Endothelial cell of umbilical vein (primary cell): ENCODE measurements at regions not wholly inside any gene's neighbourhood (a gene's known extent, or its start where the extent isn't known, plus 50 kb on each side); places are given as distances from the start of the nearest gene placed in this dataset.

Experiments
- CTCF ChIP-seq, 2 donors: IDR thresholded peaks; 1 replicate in 1 of 2; 2 replicates in 1 of 2; pipeline ENCODE4 v1.5.1; 2011; ENCODE audit warnings: low read length in 2 of 2, mild to moderate bottlenecking in 2 of 2, moderate library complexity in 2 of 2, control low read depth in 1 of 2, inconsistent platforms in 1 of 2, low read depth in 1 of 2; ENCODE audit not compliant: insufficient read depth in 1 of 2; ENCODE audit errors: extremely low read depth in 1 of 2
- EZH2 ChIP-seq: IDR thresholded peaks from 2 replicates; pipeline ENCODE4 v1.6.1; 2012; ENCODE audit warnings: borderline replicate concordance, low read depth, mild to moderate bottlenecking, moderate library complexity, low read length, inconsistent platforms; ENCODE audit not compliant: severe bottlenecking
- FOS ChIP-seq: IDR thresholded peaks from 2 replicates; pipeline ENCODE4 v1.6.1; 2011; ENCODE audit warnings: mild to moderate bottlenecking, low read length, moderate library complexity, borderline replicate concordance; ENCODE audit not compliant: insufficient read depth
- GATA2 ChIP-seq: IDR thresholded peaks from 2 replicates; pipeline ENCODE4 v1.7.0; 2011; ENCODE audit warnings: low read depth, mild to moderate bottlenecking, moderate library complexity, mixed read lengths, low read length; ENCODE audit not compliant: insufficient read length, insufficient read depth
- MYC ChIP-seq: IDR thresholded peaks from one replicate; pipeline ENCODE4 v1.6.1; 2011; ENCODE audit warnings: mild to moderate bottlenecking, low read depth, low read length
- POLR2A ChIP-seq: IDR thresholded peaks from 2 replicates; pipeline ENCODE4 v1.6.1; 2012; ENCODE audit warnings: low read depth, mild to moderate bottlenecking, control low read depth, low read length
- POLR2AphosphoS5 ChIP-seq: IDR thresholded peaks from 2 replicates; pipeline ENCODE4 v1.6.1; 2012; ENCODE audit warnings: low read depth, mild to moderate bottlenecking, control low read depth, low read length, moderate library complexity; ENCODE audit not compliant: insufficient read depth
- TF ChIP-seq, protein P1 (sequence below): IDR thresholded peaks from 2 replicates; pipeline ENCODE4 v1.6.1; 2011; ENCODE audit not compliant: insufficient read depth, insufficient read length

GRCh38 chr1:88149686-88150085 lies 534.4 kb upstream of the PKN2 start:
- TF ChIP-seq POLR2AphosphoS5 (no peak), CTCF (IDR thresholded peaks at IDR 0.05; ENCODE audit: extremely low read depth in 1 of 2, insufficient read depth in 1 of 2, low read depth in 1 of 2, low read length in 2 of 2) (no peak), MYC (no peak), POLR2A (no peak), FOS (no peak), GATA2 (no peak), EZH2 (no peak)
- TF ChIP-seq, protein P1, sequence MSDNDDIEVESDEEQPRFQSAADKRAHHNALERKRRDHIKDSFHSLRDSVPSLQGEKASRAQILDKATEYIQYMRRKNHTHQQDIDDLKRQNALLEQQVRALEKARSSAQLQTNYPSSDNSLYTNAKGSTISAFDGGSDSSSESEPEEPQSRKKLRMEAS = no peak
